ENCODE measurements at regions not wholly inside any gene's neighbourhood (a gene's known extent, or its start where the extent isn't known, plus 50 kb on each side); places are given as distances from the start of the nearest gene placed in this dataset.
"Not testable (repeated sequence)": the region's sequence is repeated elsewhere in the genome, so short reads cannot be mapped to it uniquely, and the experiment has no call there.

DNA sequence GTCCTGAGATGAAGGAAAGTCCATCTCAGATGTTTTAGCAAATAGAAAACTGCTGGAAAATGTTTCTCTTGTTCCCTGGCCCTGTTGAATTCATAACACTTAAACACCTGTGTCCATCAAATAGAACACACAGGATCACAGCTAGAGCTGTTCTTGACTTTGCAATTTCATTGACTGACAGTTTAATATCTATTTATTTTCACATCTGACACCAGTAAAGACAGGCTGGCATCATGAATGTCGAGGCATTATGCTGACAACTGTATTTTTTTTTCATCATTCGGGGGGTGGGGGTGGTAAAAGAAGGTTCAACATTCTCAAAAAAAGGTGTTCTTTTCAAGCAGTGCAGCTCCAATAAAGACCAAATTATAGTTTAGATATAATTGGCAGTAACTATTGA lies 591.2 kb upstream of the PTBP2 start:
- Histone ChIP-seq H3K79me2 (ENCODE audit: low read length) (no peaks in the 10 kb centered on the region), H4K20me1 (ENCODE audit: insufficient read depth, low read length) (no peaks in the 10 kb centered on the region), H3K9me3 (ENCODE audit: insufficient read depth, low read length) (no peaks in the 10 kb centered on the region), H3K9ac (ENCODE audit: low read length) (no peak overlapping the region), H3K4me2 (ENCODE audit: low read length) (no peak overlapping the region), H3K27ac (ENCODE audit: low read length) (no peak overlapping the region), H3K36me3 (replicated peaks; ENCODE audit: low read depth, low read length) (no peaks in the 10 kb centered on the region), H2AFZ (ENCODE audit: low read depth, low read length) (no peak overlapping the region), H3K27me3 (ENCODE audit: low read depth, low read length) (no peaks in the 10 kb centered on the region), H3K4me3 (ENCODE audit: low read length) (no peak overlapping the region), H3K4me1 (ENCODE audit: low read length) (no peaks in the 10 kb centered on the region)
- TF ChIP-seq, protein P1, sequence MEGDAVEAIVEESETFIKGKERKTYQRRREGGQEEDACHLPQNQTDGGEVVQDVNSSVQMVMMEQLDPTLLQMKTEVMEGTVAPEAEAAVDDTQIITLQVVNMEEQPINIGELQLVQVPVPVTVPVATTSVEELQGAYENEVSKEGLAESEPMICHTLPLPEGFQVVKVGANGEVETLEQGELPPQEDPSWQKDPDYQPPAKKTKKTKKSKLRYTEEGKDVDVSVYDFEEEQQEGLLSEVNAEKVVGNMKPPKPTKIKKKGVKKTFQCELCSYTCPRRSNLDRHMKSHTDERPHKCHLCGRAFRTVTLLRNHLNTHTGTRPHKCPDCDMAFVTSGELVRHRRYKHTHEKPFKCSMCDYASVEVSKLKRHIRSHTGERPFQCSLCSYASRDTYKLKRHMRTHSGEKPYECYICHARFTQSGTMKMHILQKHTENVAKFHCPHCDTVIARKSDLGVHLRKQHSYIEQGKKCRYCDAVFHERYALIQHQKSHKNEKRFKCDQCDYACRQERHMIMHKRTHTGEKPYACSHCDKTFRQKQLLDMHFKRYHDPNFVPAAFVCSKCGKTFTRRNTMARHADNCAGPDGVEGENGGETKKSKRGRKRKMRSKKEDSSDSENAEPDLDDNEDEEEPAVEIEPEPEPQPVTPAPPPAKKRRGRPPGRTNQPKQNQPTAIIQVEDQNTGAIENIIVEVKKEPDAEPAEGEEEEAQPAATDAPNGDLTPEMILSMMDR (IDR thresholded peaks at IDR 0.05; ENCODE audit: low read depth, low read length) = no peak
- TF ChIP-seq EZH2phosphoT487 (IDR thresholded peaks at IDR 0.05; ENCODE audit: low read depth) = no peak

DNA sequence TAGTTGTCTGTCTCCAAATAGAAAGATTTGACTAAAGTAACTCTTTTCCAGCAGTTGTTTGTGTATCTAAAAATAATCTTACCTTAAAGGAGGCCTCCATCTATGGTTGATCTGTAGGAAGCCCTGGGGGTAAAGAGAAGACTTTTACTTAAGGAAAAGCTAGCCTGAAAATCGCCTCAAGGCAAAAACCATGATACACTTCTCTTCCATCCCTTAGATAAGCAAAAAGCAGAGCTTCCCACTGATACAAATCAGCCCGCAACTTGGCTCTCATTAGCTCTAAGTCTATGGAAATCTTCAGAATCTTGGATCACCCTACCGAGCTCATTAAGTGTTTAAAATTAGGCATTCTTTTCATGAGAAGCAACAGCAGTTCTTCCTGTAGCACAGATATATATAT lies 576.9 kb upstream of the PTBP2 start:
- Histone ChIP-seq H3K4me2 (ENCODE audit: low read length) (no peak overlapping the region), H3K27ac (ENCODE audit: low read length) (no peak overlapping the region), H4K20me1 (ENCODE audit: insufficient read depth, low read length) (no peaks in the 10 kb centered on the region), H3K4me1 (ENCODE audit: low read length) (no peaks in the 10 kb centered on the region), H3K36me3 (replicated peaks; ENCODE audit: low read depth, low read length) (no peaks in the 10 kb centered on the region), H3K9ac (ENCODE audit: low read length) (no peak overlapping the region), H3K27me3 (ENCODE audit: low read depth, low read length) (no peaks in the 10 kb centered on the region), H2AFZ (ENCODE audit: low read depth, low read length) (no peak overlapping the region), H3K9me3 (ENCODE audit: insufficient read depth, low read length) (no peaks in the 10 kb centered on the region), H3K4me3 (ENCODE audit: low read length) (no peak overlapping the region), H3K79me2 (ENCODE audit: low read length) (no peaks in the 10 kb centered on the region)
- no peak for TF ChIP-seq EZH2phosphoT487 (IDR thresholded peaks at IDR 0.05; ENCODE audit: low read depth)
- TF ChIP-seq, protein P1 (IDR thresholded peaks at IDR 0.05; ENCODE audit: low read depth, low read length) = no peak

DNA sequence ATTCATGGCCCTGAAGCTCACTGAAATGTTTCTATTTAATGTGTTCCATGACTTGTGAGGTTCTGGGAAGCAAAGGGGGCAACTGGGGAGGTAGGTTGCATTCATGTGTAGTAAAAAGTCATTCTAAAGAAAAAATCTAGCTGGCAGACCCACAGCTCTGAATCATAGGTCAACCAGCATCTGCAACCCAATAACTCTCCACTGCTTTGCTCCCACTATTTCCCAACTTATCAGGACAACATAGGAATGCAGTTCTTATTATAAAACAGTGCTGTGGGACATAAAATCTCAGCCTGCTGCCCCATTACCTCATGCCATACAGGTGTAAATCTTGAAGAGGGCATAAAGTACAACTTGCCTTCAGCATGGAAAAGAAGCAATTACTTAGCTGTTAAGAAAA lies 576.1 kb upstream of the PTBP2 start:
- H3K4me2 ChIP-seq (ENCODE audit: low read length) = no peak overlapping the region
- TF ChIP-seq, protein P1 (IDR thresholded peaks at IDR 0.05; ENCODE audit: low read depth, low read length) = no peak
- H3K27ac ChIP-seq (ENCODE audit: low read length) = no peak overlapping the region

GRCh38 chr1:96152957-96153356 lies 568.6 kb upstream of the PTBP2 start:
- not testable (repeated sequence) for H2AFZ ChIP-seq (ENCODE audit: low read depth, low read length); H3K9me3 ChIP-seq (ENCODE audit: insufficient read depth, low read length); H3K9ac ChIP-seq (ENCODE audit: low read length); H3K36me3 ChIP-seq (replicated peaks; ENCODE audit: low read depth, low read length); H3K4me3 ChIP-seq (ENCODE audit: low read length); H3K27ac ChIP-seq (ENCODE audit: low read length); H4K20me1 ChIP-seq (ENCODE audit: insufficient read depth, low read length); H3K4me1 ChIP-seq (ENCODE audit: low read length); H3K79me2 ChIP-seq (ENCODE audit: low read length); H3K4me2 ChIP-seq (ENCODE audit: low read length); H3K27me3 ChIP-seq (ENCODE audit: low read depth, low read length)

More for the DNA sequence above, 576.1 kb upstream of the PTBP2 start:
- no peaks in the 10 kb centered on the region for H3K9me3 ChIP-seq (ENCODE audit: insufficient read depth, low read length)
- no peaks in the 10 kb centered on the region for H3K27me3 ChIP-seq (ENCODE audit: low read depth, low read length)
- no peaks in the 10 kb centered on the region for H3K4me1 ChIP-seq (ENCODE audit: low read length)
- H3K4me3 ChIP-seq (ENCODE audit: low read length) = no peak overlapping the region
- no peaks in the 10 kb centered on the region for H4K20me1 ChIP-seq (ENCODE audit: insufficient read depth, low read length)
- H3K9ac ChIP-seq (ENCODE audit: low read length) = no peak overlapping the region
- H3K79me2 ChIP-seq (ENCODE audit: low read length) = no peaks in the 10 kb centered on the region
- H2AFZ ChIP-seq (ENCODE audit: low read depth, low read length) = no peak overlapping the region
- H3K36me3 ChIP-seq (replicated peaks; ENCODE audit: low read depth, low read length) = no peaks in the 10 kb centered on the region

DNA sequence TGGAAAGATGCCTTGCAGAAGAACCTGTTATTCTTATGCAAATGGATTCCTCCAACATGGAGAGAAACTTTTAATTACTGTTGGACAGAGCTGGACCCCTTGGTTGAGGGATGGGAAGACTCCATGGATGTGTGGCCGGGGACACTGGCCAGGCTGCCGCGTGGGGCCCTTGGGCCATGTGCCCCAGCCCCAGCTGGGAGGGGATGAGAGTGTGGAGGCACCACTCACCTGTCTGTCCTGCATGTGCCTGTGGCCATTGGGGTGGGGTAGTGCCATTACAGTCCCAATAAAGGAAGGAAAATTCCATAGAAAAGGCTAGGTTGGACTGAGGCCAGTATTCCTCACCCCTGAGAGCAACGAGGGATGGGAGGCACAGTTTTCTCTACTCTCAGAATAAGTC lies 564.5 kb upstream of the PTBP2 start:
- no peak for TF ChIP-seq EZH2phosphoT487 (IDR thresholded peaks at IDR 0.05; ENCODE audit: low read depth)
- TF ChIP-seq, protein P1 (IDR thresholded peaks at IDR 0.05; ENCODE audit: low read depth, low read length) = no peak
- no peaks in the 10 kb centered on the region for H3K36me3 ChIP-seq (replicated peaks; ENCODE audit: low read depth, low read length)
- no peak overlapping the region for H3K27ac ChIP-seq (ENCODE audit: low read length)
- H2AFZ ChIP-seq (ENCODE audit: low read depth, low read length) = no peak overlapping the region
- H3K4me2 ChIP-seq (ENCODE audit: low read length) = no peak overlapping the region
- no peak overlapping the region for H3K9ac ChIP-seq (ENCODE audit: low read length)
- no peaks in the 10 kb centered on the region for H3K4me1 ChIP-seq (ENCODE audit: low read length)
- no peaks in the 10 kb centered on the region for H4K20me1 ChIP-seq (ENCODE audit: insufficient read depth, low read length)
- H3K4me3 ChIP-seq (ENCODE audit: low read length) = no peak overlapping the region
- no peaks in the 10 kb centered on the region for H3K79me2 ChIP-seq (ENCODE audit: low read length)
- H3K9me3 ChIP-seq (ENCODE audit: insufficient read depth, low read length) = no peaks in the 10 kb centered on the region
- H3K27me3 ChIP-seq (ENCODE audit: low read depth, low read length) = no peaks in the 10 kb centered on the region
